ENCODE measurements at regions not wholly inside any gene's neighbourhood (a gene's known extent, or its start where the extent isn't known, plus 50 kb on each side); places are given as distances from the start of the nearest gene placed in this dataset.

- DNase-seq: no peak
These were observed 182.2 kb upstream of the USP15 start for GRCh38 chr12:62078020-62078419.

DNA sequence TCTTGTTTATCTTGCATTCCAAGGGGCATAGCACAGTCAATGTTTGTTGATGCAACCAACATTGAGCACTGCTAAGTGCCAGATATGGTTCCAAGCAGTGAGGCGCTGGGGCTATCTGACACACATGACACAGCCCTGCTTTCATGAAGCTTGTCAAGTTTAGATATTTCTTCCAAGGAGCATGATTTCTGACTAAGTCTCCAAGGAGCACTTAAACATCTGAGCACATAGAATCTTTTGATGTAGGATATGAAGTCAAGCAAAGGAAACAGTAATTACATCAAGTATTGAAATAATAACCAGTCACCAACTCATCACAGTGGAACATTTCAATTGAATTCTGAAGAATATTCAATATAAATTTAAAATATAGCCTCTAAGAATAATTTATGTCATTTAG, 177.8 kb upstream of the USP15 start:
- DNase-seq: no peak

- DNase-seq: no peak
These were observed 162.1 kb upstream of the USP15 start for GRCh38 chr12:62098132-62098531.

DNA sequence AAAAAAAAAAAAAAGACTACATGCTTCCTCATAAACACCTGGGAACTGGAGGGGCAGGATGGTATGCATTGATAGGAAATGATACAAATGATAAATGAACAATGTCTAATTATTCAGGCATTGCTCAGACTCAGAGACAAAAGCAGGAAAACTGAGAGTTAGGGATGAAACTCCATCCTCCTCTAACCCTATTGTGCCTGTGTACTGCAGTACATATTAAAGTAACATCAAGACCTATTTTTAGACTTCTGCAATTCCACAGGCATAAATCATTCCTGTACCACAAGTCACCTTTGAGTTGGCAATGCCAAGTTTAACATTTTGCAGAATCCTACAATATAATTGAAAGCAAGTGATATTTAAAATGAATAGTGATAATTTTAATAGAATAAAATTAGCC, 156.5 kb upstream of the USP15 start:
- no peak for DNase-seq

- DNase-seq: no peak
These were observed 153.5 kb upstream of the USP15 start for GRCh38 chr12:62106547-62107185.

- DNase-seq: no peak
These were observed 146.7 kb upstream of the USP15 start for GRCh38 chr12:62113366-62114011.

DNA sequence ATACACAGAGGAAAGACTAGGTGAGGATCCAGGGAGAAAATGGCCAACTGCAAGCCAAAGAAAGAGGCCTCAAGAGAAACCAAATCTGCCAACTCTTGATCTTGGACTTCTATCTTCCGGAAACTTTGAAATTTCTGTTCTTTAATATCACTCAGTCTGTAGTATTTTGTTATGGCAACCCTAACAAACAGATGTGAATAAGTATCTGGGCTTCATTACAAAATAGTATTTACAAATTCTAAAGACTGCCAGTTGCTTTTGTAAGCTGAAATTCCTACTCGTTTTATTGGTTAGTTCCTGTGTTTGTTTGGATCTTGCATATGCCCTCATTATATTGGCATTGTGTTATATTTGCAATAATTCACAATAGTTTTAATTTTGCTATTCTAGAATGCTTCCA, 143.2 kb upstream of the USP15 start:
- DNase-seq: no peak

DNA sequence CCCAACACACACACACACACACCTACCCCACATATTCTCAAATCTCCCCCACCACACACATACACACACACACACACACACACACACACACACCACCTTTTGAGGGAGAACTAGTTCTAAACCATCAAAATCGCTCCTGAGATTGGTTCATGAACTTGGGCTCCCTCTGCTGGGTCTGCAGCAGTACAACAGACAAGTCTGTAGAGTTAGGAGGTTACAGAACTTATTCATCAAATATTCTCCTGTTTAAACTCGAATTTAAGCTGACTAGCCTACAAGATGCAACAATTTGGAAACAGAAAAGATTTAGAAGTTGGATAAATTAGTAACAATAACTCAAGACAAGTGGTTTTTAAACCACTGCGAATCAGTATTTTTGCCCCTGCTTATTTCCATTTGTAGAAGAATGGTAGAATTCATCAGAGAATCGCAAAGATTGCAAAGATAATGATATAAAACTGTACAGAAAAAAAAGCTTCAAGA, 136.4 kb upstream of the USP15 start:
- DNase-seq: no peak

DNA sequence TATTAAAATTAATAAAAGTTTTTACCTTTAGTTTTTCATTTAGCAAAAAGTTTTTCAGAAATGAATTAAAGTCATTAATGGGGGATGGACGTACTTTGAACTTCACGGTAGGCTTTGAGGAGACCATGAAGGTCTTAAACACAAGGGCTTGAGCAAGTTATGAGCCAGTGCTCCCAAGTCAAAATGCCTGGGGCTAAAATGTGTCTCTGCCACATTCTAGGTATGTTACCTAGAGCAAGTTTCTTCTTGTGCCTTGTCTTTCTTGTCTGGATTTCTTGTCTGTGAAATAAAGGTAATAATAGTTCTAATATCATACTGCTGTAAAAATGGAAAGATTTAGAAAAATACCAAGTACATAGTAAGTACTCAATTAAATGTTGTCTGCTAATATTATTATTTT, 132.7 kb upstream of the USP15 start:
- DNase-seq: no peak

DNA sequence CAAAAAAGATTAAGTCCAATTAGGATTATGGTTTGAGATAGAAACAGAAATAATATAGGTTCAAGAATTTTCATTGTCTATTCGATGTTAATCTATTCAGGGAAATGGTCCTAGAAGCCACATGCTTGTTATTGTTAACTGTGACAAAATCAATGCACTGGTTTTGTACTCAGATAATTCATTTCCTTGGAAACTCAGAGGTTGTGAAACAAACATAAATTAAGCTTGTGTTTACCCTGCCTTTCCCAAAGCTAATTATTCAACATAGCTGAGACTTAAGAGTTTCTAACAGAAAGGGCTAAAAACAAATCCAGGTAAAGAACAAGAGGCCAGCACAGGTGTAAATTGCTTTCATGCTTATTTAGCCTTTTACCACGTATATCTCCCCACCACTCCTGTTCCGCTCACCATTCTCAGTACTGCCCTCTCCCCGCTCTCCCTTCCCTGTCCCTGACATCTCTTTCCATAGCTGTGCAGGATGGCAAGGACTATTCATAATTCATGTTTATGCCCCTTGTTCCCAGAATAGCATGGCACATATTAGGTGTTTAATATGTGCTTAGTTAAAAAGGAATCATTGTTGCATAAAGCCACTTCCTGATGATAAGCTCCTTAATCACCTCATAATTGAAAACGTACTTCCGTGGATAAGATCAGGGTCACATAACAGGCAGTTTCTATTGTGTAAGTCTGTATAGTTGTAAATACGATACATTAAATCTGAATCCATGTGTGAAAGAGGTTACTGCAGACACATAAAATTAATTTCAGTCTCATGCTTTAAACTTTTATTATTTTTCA, 131.8 kb upstream of the USP15 start:
- DNase-seq: no peak

DNA sequence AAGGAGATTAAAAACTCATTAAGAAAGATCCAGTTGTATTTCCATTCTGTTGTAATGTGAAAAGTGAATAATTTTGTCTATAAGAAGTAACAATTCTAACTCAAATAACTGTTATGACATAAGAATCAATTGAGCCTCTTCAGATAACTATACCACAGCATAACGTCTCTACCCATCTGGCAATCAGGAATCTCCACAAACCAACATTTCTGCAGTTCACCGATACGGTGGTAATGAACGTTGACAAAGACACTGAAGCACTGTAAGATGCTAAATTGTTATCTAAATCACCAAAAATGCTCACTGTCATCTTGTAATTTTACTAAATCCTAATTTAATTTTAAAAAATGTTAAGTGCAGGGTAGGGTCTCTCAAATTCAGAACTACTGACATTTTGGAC, 130.9 kb upstream of the USP15 start:
- DNase-seq: no peak

DNA sequence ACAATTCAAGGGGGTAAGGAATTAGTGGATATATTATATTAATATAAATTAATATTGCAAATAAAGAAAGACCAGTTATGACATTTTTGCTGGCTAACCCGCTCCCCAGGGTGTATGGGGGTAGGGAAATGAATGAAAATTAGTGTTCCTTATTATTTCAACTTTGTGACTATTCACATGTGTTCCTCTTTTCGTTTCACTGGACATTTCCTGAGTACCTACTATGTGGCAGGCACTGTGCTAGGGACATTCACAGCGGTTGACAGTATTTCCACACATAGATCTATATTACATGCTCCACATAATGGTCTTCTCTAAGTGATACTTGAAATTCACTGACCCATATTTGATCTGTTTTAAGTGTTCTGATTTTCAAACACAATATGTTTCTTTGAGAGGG, 129.8 kb upstream of the USP15 start:
- no peak for DNase-seq

GRCh38 chr12:62130834-62131552, 129.2 kb upstream of the USP15 start:
- DNase-seq: no peak

DNA sequence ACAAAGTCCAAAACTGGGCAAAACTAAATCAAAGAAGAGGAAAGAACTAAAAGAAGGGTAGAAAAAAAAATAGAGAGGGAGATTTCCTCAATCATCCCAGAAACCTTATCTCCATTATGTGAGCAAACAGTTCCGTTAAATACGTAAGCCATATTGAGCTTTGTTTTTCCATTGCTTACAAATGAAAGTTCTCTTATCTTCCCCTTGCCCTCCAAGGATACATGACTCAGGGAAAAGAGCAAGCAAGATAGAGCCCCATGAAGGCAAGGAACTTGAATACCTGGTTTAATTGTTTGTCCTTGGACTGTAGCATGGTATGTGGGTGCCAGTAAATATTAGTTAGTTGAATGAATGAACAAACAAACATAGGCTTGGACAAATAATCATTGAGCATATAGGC, 126.8 kb upstream of the USP15 start:
- no peak for DNase-seq

- no peak for DNase-seq
These were observed 124.5 kb upstream of the USP15 start for GRCh38 chr12:62135553-62136200.

DNA sequence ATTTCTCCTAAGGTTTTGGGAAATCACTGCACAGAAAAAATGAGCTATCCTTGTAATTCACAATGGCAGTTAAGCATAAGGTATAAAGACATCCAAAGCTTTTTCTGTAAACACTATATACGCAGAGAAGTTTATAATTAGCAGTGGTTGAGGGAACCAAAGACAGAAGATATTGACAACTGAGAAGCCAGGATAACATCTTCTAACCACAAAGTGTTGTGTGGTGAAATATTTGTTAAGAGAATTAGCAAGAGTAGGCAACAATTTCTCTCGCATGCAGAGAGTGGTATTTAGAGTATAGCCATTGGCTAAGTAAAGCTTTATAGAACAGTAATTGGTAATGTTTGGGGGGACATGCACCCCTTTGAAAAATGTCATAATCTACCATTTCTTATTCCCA, 123.7 kb upstream of the USP15 start:
- DNase-seq: no peak

GRCh38 chr12:62138527-62138926, 121.7 kb upstream of the USP15 start:
- no peak for DNase-seq

DNA sequence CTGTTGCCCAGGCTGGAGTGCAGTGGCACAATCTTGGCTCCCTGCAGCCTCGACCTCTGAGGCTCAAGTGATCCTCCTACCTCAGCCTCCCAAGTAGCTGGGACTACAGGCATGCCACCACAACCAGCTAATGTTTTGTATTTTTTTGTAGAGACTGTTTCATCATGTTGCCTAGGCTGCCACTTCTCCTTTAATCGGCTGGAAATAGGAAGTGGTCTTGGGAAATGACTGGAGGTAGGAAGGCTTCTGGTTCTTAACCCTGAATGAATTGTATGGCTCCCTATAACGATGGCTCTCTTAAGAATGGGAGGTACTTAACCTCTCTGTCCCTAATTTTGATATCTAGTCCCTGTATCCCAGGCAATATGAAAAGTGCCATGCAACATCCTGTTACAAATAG, 113.9 kb upstream of the USP15 start:
- DNase-seq: no peak

DNA sequence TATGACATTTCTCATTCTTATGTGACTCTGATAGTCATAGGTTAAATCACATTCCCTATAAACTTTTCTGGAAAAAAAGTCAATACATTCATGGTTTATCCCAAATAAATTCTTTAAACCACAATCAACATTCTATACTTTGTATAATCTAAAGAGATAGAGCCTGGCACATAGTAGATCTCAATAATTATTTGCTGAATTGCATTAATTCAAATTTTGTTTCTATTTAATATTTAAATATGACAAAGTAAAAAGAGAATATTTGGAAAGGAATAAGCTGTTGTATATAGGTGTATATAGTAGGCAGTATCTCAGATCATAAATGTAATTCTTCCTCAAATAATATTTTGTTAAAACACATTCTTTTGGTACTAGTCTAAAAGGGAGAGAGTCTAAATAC, 102.2 kb upstream of the USP15 start:
- DNase-seq: no peak

- no peak for DNase-seq
These were observed 101.5 kb upstream of the USP15 start for GRCh38 chr12:62158461-62159360.

- no peak for DNase-seq
These were observed 98.0 kb upstream of the USP15 start for GRCh38 chr12:62162214-62162613.

- no peak for DNase-seq
These were observed 96.8 kb upstream of the USP15 start for GRCh38 chr12:62163368-62163767.
